DLD1 (cell line): ENCODE measurements at regions not wholly inside any gene's neighbourhood (a gene's known extent, or its start where the extent isn't known, plus 50 kb on each side); places are given as distances from the start of the nearest gene placed in this dataset.
"Not testable (repeated sequence)": the region's sequence is repeated elsewhere in the genome, so short reads cannot be mapped to it uniquely, and the experiment has no call there.

Source experiments
- in situ Hi-C: cut with HindIII; loops from 2 replicates; pipeline ENCODE4 v1.10.0; 2017; ENCODE audit warnings: low sequenced_read_pairs

DNA sequence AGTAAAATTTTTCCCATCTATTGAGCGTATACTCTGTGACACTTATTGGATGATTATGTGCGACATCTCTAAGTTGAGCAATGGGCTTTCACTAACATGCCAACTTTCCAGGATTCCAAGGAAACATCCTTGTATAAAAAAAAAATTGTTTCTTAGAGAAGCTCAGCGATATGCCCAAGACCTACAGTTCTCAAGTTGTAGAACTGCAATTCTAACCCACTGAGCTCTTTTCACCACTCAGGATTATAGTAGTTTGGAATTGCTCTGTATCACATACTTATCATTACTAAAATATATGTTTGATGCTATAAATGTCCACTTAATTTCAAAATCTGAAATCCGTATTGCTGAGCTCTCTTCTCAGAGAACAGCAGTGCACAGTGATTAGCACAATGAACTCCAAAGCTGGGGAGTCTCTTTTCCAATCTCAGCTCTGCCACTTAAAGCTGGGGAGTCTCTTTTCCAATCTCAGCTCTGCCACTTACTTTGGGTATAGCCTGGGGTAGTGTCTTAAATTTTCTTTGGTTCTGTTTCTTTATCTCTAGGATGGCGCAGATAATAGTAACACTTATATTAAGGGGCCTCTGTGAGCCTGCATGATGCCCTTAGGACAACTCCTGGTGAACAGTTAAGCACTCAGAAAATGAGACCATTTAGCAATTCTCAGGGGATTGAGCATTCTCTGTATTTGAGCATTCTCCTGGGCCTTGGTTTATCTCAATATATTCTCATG, 1722.2 kb upstream of the AGA start:
- in situ Hi-C loops = no loop called here

DNA sequence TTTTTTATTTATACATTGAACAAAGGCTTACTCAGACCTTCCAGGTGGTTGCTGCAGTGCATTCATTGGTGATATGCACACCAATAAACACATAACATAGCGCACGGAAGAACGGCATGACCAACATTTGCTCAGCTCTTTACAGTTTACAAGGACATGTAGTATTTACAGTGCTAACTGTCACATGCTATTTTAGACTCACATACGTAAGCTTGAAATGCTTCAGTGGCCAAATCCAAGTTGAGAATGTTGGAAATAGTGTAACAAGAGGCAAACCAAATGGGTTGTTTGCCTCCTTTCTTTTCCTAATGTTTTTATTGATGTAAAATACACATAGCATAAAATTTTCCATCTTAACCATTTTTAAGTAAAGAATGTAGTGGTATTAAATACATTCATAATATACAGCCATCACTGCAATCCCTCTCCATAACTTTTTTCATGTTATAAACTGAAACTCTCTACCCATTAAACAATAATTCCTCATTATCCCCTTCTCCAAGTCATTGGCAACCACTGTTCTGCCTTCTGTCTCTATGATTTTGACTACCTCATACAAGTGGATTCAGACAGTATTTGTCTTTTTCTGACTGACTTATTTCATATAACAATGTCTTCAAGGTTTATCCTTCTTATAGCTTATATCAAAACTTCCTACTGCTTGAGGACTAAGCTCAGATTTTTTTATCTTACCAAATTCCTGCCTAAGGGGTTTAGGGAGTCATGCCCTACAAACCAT, 1722.9 kb upstream of the AGA start:
- in situ Hi-C loops = no loop called here

DNA sequence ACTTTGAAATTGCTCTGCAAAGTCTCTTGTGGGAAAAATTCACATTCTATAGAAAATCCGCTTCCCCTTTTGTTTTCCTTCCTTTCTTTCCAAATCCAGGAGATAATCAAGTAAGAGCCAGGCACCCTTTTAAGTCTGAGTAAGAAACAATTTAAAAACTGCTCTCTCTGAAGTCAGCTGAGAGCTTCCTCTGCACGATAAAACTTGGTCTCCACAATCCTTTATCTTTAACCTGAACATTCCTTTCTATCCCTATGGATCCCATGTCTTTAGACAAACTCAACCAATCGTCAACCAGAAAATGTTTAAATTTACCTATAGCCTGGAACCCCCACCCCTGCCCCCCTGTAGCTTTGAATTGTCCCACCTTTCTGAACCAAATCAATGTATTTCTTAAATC, 1723.6 kb upstream of the AGA start:
- in situ Hi-C loops = no loop called here

DNA sequence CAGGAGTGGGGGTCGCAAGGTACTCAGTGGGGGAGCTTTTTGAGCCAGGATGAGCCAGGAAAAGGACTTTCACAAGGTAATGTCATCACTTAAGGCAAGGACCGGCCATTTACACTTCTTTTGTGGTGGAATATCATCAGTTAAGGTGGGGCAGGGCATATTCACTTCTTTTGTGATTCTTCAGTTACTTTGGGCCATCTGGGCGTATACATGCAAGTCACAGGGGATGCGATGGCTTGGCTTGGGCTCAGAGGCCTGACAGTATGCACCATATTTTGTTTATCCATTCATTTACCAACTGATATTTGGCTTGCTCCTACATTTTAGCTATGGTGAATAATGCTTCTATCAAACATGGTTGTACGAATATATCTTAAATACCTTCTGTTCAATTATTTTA, 1728.1 kb upstream of the AGA start:
- in situ Hi-C loops = not testable (repeated sequence)

DNA sequence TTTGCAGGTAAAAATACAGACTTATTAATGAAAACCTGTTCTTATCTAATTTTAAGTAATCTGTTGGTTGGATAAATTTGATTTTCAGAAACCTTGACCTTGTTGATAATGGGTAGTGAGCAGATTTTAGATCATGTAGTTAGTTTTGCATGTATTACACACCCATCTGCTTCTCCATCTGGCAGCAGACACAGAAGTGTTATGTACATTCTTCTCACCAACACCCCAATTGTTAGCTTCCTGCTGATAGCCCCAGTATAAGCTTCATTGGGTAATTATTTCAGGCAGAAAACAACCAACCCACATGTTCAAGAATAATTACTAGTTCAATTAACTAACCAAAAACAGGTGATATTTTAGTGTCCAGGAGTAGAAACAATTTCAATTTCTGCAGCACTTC, 1740.5 kb upstream of the AGA start:
- in situ Hi-C loops = no loop called here

DNA sequence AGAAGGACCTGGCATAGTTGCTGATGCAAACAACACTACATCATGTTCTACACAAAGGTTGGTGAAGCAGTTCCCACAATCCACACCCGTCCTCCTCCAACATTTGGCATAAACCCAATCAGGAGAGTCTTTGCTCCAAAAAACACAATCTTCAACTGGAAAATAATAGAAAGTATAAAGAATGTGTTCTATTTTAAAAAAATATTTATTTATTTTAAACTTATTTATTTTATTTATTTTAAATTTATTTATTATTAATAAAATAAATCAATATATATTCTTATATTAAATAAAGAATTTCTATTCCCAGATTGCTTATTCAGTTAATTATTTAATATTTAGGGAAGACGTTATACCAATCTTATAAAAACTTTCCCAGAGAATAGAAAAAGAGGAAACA, 1753.7 kb upstream of the AGA start:
- in situ Hi-C loops = no loop called here

DNA sequence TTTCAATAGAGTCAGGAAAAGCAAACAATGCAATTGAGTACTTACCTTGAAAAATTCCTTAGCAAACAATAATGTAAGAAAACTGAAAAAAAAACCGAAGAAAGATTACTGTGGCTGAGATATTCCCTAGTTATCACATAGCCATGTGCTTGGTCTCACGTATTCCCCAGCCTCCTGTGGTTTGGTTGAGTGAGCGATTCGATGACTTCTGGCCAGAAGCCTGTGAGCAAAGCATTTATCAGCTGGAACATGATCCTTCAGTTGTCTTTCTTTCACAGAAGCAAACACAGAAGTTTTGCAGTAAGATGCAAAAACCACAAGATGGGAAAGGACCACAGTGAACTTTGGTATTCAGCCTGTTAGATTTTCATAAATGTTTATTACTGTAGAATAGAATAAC, 1754.3 kb upstream of the AGA start:
- in situ Hi-C loops = no loop called here

DNA sequence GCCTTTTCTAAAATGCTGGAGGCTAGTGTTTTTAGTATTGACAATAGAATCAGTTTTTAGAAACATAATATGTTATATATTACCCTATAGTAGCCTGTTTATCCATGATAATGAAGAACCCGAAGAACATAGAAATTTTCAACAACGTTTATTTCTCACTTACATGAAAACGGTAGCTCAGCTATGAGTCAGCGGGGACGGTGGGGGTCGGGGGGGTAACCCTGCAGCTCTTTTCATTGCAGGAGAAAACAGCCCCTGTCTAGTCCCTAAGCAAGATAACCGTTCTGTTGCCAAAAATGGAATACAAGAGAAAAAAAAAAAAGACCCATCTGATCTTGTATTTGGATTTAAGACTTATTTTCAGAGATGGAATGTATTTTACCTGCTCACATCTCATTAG, 1758.4 kb upstream of the AGA start:
- in situ Hi-C loops = no loop called here

DNA sequence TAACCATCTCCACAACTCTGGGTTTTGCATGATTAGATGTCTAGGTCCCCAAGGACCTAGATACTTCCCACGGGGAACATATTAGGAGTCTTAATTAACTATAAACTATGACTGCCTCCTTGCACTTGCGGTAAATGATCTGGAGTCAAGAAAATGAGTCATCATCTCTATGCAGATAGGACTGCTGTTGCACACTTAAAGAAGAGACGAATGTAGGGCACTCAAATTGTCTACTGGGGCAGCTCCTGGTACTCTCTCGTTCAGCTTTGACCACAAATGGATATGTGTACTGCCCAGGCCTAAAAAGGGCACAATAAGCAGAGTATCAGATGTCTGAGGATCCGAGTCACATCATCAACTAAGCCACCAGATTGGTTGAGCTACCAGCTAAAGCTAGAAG, 1783.4 kb upstream of the AGA start:
- in situ Hi-C loops = no loop called here

DNA sequence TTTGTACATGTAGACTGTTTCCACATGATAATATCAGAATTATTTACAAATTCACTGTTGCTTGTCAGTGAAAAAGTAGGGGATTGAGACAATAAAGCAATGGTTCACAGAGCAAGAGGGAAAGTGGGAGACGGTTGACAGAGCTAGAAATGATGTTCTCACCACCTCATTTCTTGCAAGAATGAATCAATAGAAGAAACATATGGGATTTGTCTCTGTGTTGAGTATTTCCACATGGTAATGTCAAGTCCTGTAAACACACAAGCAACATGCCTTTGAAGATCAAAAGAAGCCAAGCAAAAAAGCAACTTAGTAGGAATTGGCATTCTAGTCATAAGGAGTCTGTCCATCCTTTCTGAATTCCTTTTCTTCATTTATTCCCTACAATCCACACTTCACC, 1806.6 kb upstream of the AGA start:
- in situ Hi-C loops = no loop called here

DNA sequence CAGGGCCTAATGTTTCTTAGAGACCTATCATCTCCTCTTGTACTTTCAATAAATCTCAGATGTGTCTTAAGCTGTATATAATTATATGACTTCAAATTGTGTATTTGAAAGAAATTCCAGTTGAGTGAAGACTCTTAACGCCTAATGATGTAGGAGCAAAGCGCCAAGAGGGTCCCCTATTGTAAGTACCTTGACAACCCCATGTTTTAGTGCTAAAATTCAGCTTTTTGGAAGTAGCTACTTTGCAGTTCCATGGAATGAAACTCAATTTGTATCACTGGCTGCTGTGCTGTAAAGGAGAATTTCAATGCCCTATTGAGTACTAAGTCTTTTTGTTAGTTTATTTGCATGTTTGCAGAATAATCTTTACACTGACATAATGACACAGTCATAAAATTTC, 1826.6 kb upstream of the AGA start:
- in situ Hi-C loops = no loop called here

DNA sequence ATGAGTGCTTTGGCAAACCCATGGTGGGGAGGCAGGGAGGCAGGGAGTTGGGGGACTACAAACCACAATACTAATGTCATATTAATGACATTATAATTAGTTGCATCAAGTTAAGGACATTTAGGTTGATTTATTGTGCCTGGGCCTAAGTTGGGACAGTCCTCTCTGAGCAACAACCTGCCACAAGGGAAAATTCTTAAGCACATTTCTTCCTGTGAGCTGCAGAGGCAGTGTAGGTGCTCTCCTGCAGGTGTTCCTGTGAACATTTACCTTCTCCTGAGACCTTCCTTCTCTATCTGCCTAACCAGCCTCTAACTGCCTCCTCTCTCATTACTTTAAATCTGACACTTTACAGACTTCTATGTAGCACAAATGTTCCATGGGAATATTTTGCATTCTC, 1830.0 kb upstream of the AGA start:
- in situ Hi-C loops = no loop called here

DNA sequence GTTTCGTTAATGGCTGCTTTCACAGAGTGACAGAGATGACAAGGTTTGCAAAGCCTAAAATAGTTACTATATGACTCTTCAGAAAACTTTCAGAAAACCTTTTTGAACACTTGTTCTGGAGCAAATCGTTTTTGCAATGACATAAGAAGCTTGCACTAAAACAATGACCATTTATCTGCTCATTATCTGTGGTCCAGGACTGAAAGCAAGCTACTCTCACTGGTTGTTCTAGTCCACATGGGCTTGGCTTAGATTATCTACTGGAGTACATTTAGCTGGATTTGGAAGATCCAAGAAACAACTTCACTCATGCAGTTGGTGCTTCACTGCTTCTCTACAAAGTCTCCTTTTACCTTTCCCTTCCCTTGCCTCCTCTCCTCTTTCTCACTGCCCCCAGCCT, 1836.4 kb upstream of the AGA start:
- in situ Hi-C loops = no loop called here

DNA sequence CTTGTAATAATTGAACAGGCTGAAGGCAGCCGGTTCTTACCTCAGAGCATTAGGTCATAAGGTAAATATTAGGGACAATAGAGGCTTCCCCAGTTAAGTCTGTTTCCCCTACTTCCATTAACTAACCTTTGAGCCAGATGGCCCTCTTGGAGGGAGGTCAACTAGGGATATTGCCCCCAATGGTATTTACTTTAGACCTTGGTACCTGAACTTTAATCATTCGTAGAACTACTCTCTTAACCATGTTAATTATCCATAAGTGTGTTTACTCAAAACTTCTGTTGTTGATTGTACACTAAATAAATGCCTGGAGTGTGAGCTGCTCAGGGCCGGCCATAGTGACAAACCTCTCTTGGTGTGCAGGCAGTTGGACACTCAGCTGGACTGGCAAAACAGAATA, 1843.5 kb upstream of the AGA start:
- in situ Hi-C loops = no loop called here

DNA sequence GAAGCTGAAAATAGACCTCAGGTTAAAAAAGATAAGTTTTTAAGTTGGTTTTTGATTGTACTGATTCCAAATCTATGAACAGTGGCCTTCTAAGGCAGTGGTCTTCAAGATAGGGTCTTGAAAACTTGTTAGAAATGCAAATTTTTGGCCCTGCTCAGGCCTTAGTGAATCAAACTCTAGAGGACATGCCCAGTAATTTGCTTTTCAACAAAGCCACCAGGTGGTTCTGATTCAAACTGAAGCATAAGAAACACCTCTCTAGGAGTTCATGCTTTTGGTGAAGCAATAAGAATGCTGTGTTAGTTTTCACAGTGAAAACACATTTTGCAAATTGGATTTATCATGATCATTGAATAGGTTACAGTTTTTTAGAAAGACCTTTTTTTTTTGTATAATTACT, 1849.4 kb upstream of the AGA start:
- in situ Hi-C loops = no loop called here

DNA sequence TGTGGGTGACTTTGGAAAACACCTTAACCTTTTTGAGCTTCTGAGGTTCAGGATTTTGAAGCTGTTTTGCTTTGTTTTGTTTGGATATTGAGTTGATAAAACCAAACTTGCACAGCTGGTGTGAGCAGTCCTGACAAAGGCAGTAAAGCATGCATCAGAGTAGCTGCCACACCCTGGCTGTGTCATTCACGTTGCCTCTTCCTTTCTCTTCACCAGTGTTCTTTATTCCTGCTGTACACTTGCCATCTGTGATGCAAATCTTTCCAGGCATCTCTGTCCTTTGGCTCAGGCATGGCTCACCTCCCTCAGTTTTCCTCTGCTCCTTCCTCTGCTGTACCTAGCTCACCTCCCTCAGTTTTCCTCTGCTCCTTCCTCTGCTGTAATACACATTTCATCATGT, 1850.2 kb upstream of the AGA start:
- in situ Hi-C loops = no loop called here

DNA sequence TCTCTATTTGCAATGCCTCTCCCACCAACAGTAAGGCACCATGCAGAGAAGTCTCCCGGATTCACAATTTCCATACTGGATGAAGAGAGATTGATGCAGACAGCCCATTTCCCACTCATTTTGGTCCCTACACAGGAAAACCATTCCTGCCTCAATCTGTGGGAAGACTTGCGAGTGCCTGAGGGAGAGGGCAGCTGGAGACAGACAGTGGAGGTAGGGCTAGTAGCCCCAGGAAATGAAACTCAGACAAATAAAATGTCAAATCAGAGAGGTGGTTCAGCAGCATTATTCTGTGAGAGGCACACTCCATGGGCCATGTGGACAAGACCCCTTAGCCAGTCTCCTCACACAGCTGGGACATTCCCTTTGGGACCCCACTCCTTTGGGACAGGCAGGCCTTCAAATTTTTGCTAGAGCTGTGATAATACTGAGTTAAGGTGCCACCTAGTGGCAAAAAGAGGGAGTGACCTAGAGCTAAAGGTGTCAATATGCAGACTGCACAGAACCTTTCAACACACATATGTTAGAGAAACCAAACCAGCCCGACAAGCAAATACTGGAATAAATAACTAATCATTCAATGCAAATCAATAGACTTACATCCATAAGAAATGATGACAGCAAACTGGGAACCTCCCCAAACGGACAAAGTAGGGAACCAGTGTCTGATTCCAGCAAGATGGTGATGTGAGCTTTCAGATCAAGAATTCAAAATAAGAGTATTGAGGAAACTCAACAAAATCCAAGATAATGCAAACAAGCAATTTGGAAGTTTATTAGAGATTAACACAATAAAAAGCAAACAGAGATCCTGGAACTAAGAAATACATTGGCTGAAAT, 1865.3 kb upstream of the AGA start:
- in situ Hi-C loops = no loop called here

DNA sequence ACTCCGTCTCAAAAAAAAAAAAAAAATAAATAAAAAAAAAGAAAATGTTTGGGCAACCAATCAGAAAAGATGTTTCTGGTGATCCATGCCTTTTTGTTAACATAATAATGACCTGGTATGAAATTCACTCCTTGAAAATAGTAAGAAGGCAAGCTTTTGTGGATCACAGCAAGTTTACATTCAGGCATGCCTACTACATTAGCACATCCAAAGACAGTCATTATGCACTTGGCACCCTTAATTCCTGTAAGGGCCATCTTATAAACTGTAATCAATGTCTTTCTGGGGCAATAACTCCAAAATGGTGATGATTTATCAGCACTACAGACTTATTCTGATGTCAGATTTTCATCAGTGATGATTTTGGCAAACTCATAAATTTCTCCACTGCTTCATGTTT, 1871.6 kb upstream of the AGA start:
- in situ Hi-C loops = no loop called here

DNA sequence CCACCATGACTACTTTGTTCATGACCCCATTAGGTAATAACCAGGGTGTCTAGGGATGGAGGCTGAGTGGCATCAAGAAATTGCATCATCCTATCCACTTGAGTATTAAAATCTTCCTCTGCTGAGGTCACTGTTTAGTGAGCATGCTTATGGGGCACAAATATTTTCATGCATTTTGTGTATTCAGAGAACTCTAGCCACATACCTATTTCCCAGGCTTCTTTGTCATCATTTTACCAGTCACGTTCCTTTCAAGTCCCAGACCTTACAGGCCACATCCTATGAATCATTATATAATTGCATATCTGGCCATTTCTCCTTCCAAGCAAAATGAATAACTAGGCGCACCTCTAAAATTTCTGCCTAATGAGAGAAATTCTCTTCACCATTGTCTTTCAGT, 1882.9 kb upstream of the AGA start:
- in situ Hi-C loops = no loop called here

DNA sequence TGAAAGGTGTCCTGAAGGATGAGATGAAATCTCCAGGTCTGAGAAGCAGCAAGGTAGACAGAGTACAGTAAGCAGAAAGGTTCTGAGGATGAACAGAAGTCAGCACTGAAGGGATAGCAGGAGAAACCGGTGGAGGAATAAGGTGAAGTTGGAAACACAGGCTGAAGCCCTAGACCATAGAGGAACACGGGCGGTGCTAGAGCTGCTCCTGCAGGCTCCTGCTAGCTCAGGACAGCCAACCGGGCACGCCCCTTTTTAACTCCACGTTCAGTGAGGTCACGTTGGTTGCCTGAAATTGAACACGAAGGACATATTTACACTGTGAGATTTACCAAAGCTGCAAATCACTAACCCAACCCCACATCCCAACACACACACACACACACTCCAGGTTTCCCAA, 1886.4 kb upstream of the AGA start:
- in situ Hi-C loops = no loop called here

DNA sequence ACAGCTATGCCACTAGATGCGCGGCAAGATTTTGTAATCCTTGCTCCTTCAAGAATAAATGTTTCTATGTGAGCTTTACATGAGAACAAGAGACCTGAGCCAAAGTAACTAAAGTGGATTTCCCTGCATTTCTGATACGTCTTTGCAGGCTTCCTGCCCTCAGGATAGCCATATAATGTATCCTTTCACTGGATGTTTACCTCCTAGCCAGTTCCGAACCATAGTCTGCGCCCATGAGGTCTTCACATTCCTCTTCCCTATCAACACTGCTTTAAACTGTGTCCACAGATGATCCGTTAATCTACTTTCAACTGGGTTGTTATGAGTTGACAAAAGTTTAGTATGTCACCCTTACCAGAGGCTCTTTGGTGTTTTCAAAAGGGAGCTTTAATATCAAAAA, 1889.1 kb upstream of the AGA start:
- in situ Hi-C loops = no loop called here

DNA sequence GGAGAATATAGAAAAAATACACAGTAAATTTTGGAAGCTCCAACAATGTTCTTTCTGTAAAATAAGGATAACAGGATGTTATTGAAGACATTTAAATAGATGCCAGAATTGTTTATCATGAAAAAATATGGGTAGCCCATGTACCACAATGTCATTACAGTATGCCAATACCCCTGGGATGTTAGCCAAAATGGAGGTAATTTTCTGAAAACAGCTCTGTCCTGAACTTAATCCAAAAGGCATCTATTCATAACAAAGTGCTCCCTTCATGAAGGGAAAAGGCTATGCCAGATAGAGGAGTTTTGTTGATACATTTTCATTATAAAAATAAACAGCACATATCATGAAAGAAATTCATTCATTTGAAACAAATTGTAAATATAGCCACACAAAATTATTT, 1902.6 kb upstream of the AGA start:
- in situ Hi-C loops = no loop called here
